ENCODE measurements at regions not wholly inside any gene's neighbourhood (a gene's known extent, or its start where the extent isn't known, plus 50 kb on each side); places are given as distances from the start of the nearest gene placed in this dataset.

DNA sequence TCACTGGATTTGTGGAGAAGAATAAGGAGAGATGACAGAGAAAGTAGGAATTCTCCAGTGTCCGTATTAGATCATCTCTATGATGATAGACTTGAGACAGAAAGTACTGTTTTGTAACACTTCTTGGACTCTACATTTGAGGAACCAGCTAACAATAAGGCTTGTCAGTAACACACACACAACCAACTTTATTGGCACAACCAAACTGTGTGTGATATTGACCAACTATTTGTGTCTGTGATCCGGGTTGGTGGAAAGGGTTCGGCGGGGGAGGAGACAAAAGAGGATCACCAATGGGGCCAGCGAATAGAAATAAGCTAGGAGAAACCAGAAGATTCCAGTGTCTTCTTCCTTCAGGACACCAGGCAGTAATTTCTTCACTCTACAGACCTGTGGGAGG is 79.8 kb downstream of the MARCHF4 start:
- Histone ChIP-seq H3K27me3 (ENCODE audit: insufficient read depth, poor library complexity, severe bottlenecking) (no peaks in the 10 kb centered on the region), H3K27ac (replicated peaks) (no peak overlapping the region), H3K4me3 (replicated peaks; ENCODE audit: insufficient read depth, low read length) (no peak overlapping the region)
- TF ChIP-seq, protein P1, sequence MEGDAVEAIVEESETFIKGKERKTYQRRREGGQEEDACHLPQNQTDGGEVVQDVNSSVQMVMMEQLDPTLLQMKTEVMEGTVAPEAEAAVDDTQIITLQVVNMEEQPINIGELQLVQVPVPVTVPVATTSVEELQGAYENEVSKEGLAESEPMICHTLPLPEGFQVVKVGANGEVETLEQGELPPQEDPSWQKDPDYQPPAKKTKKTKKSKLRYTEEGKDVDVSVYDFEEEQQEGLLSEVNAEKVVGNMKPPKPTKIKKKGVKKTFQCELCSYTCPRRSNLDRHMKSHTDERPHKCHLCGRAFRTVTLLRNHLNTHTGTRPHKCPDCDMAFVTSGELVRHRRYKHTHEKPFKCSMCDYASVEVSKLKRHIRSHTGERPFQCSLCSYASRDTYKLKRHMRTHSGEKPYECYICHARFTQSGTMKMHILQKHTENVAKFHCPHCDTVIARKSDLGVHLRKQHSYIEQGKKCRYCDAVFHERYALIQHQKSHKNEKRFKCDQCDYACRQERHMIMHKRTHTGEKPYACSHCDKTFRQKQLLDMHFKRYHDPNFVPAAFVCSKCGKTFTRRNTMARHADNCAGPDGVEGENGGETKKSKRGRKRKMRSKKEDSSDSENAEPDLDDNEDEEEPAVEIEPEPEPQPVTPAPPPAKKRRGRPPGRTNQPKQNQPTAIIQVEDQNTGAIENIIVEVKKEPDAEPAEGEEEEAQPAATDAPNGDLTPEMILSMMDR (IDR thresholded peaks at IDR 0.05; ENCODE audit: insufficient read depth, low read length): no peak
- no peak for TF ChIP-seq GABPA (IDR thresholded peaks at IDR 0.05; ENCODE audit: low read depth)
- no peak for TF ChIP-seq POLR2AphosphoS5 (IDR thresholded peaks at IDR 0.05; ENCODE audit: low read depth)
- TF ChIP-seq REST (IDR thresholded peaks at IDR 0.05; ENCODE audit: insufficient replicate concordance, low read depth): no peak
- no peak for TF ChIP-seq SPI1 (IDR thresholded peaks at IDR 0.05; ENCODE audit: borderline replicate concordance, low read depth)
- no peak for DNase-seq (ENCODE audit: low read depth in 1 of 2, low spot score in 1 of 2)

DNA sequence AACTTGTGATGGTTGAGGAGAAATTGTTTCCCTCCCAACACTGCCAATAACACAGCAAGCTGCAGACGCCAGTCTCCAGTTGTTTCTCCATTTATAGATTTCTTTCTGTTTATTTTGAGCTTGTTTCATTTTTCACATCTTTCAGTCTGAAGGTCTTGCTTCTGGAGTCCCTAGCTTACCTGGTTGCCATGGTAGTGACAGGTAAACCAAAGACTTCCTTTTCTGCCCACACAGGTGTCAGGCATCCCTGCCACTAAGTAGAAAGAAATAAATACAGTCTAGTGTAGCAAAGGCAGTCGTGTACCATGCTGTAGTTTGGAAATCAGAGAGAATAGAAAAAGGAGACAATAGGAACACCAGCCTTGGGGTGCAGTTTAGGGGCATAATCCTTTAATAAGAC is 82.8 kb downstream of the MARCHF4 start:
- Histone ChIP-seq H3K27ac (replicated peaks) (no peak overlapping the region), H3K27me3 (ENCODE audit: insufficient read depth, poor library complexity, severe bottlenecking) (no peaks in the 10 kb centered on the region), H3K4me3 (replicated peaks; ENCODE audit: insufficient read depth, low read length) (no peak overlapping the region)
- TF ChIP-seq, protein P1 (IDR thresholded peaks at IDR 0.05; ENCODE audit: insufficient read depth, low read length): no peak
- TF ChIP-seq GABPA (IDR thresholded peaks at IDR 0.05; ENCODE audit: low read depth) (no peak), POLR2AphosphoS5 (IDR thresholded peaks at IDR 0.05; ENCODE audit: low read depth) (no peak), REST (IDR thresholded peaks at IDR 0.05; ENCODE audit: insufficient replicate concordance, low read depth) (no peak), SPI1 (IDR thresholded peaks at IDR 0.05; ENCODE audit: borderline replicate concordance, low read depth) (no peak)
- no peak for DNase-seq (ENCODE audit: low read depth in 1 of 2, low spot score in 1 of 2)

GRCh38 chr2:216287251-216287650 is 85.0 kb downstream of the MARCHF4 start:
- no peak for DNase-seq (ENCODE audit: low read depth in 1 of 2, low spot score in 1 of 2)
- TF ChIP-seq REST (IDR thresholded peaks at IDR 0.05; ENCODE audit: insufficient replicate concordance, low read depth): no peak
- TF ChIP-seq, protein P1 (IDR thresholded peaks at IDR 0.05; ENCODE audit: insufficient read depth, low read length): no peak
- H3K4me3 ChIP-seq (replicated peaks; ENCODE audit: insufficient read depth, low read length): no peak overlapping the region
- H3K27me3 ChIP-seq (ENCODE audit: insufficient read depth, poor library complexity, severe bottlenecking): no peaks in the 10 kb centered on the region
- no peak overlapping the region for H3K27ac ChIP-seq (replicated peaks)

Data from HL-60 (cell line).